Keratinocyte (primary cell): ENCODE measurements at regions not wholly inside any gene's neighbourhood (a gene's known extent, or its start where the extent isn't known, plus 50 kb on each side); places are given as distances from the start of the nearest gene placed in this dataset.

Experiments
- DNase-seq: peaks from one replicate; pipeline ENCODE4 v3.0.0-alpha.2; 2011; ENCODE audit warnings: low read depth, missing footprints, low spot score
- FAIRE-seq: peaks from 2 replicates; lab custom pipeline; 2011; peaks lifted over from hg19 to GRCh38; lab: Jason Lieb, UNC
- H2AFZ ChIP-seq: 2 replicates; pipeline ENCODE4 v1.6.0; 2012; ENCODE audit warnings: low read length, control low read depth, inconsistent platforms; ENCODE audit not compliant: control insufficient read depth
- H3K27ac ChIP-seq: 2 replicates; pipeline ENCODE4 v1.5.1; 2011; ENCODE audit warnings: low read length; ENCODE audit not compliant: control insufficient read depth, insufficient read depth
- H3K27me3 ChIP-seq: 3 replicates; pipeline ENCODE4 v1.6.0; 2011; ENCODE audit warnings: low read length; ENCODE audit not compliant: control insufficient read depth, insufficient read depth; ENCODE audit errors: extremely low read depth
- H3K36me3 ChIP-seq, 2 experiments: 2 replicates in 1 of 2; 3 replicates in 1 of 2; pipeline ENCODE4 v1.5.1; 2011; ENCODE audit warnings: low read length in 2 of 2, mild to moderate bottlenecking in 1 of 2; ENCODE audit not compliant: control insufficient read depth in 2 of 2, insufficient read depth in 2 of 2; ENCODE audit errors: extremely low read depth in 1 of 2
- H3K4me1 ChIP-seq: 3 replicates; pipeline ENCODE4 v1.5.1; 2011; ENCODE audit warnings: low read length; ENCODE audit not compliant: control insufficient read depth, insufficient read depth; ENCODE audit errors: extremely low read depth
- H3K4me2 ChIP-seq: 3 replicates; pipeline ENCODE4 v1.6.0; 2011; ENCODE audit warnings: low read depth, low read length; ENCODE audit not compliant: control insufficient read depth, insufficient read depth; ENCODE audit errors: extremely low read depth
- H3K4me3 ChIP-seq, 3 experiments: fragments of 200-600 bp in 1 of 3; sonication (generic) in 1 of 3; 2 replicates in 2 of 3; 3 replicates in 1 of 3; pipeline ENCODE4 v1.5.1; 2011 to 2016; ENCODE audit warnings: low read length in 3 of 3, mild to moderate bottlenecking in 3 of 3, control low read depth in 2 of 3, inconsistent platforms in 1 of 3, low read depth in 1 of 3, mixed read lengths in 1 of 3, mixed run types in 1 of 3, moderate library complexity in 1 of 3; ENCODE audit not compliant: control insufficient read depth in 2 of 3, insufficient read depth in 2 of 3; ENCODE audit errors: extremely low read depth in 1 of 3
- H3K79me2 ChIP-seq: 2 replicates; pipeline ENCODE4 v1.6.0; 2012; ENCODE audit warnings: low read length; ENCODE audit not compliant: control insufficient read depth, insufficient read depth
- H3K9ac ChIP-seq: 3 replicates; pipeline ENCODE4 v1.6.0; 2011; ENCODE audit warnings: low read length; ENCODE audit not compliant: control insufficient read depth, insufficient read depth; ENCODE audit errors: extremely low read depth
- H3K9me1 ChIP-seq: 3 replicates; pipeline ENCODE4 v1.6.0; 2011; ENCODE audit warnings: low read length; ENCODE audit not compliant: control insufficient read depth, insufficient read depth; ENCODE audit errors: extremely low read depth
- H3K9me3 ChIP-seq: 2 replicates; pipeline ENCODE4 v1.5.1; 2012; ENCODE audit warnings: low read depth, low read length; ENCODE audit not compliant: control insufficient read depth
- H4K20me1 ChIP-seq: 3 replicates; pipeline ENCODE4 v1.6.0; 2011; ENCODE audit warnings: low read length; ENCODE audit not compliant: control insufficient read depth, insufficient read depth; ENCODE audit errors: extremely low read depth
- EZH2 ChIP-seq: IDR thresholded peaks from one replicate; pipeline ENCODE4 v1.6.1; 2012; ENCODE audit warnings: inconsistent platforms, mild to moderate bottlenecking, low read length, moderate library complexity
- dilution Hi-C: fragments of 300-500 bp; cut with MboI; formaldehyde crosslinking; loops from one replicate; pipeline ENCODE4 v1.7.0; 2020; ENCODE audit warnings: low sequenced_read_pairs; ENCODE audit not compliant: extremely low pct_ligation_motif_present
- TF ChIP-seq, protein P1 (sequence below), 3 experiments: IDR thresholded peaks in 1 of 3; conservative IDR thresholded peaks in 1 of 3; optimal IDR thresholded peaks in 1 of 3; 2 replicates in 2 of 3; 3 replicates in 1 of 3; pipeline versions ENCODE3 to v1.5.1; 2011; ENCODE audit warnings: low read length in 3 of 3, mild to moderate bottlenecking in 3 of 3, moderate library complexity in 2 of 3, control low read depth in 1 of 3, inconsistent platforms in 1 of 3; ENCODE audit not compliant: insufficient read depth in 2 of 3; ENCODE audit errors: extremely low read depth in 1 of 3

DNA sequence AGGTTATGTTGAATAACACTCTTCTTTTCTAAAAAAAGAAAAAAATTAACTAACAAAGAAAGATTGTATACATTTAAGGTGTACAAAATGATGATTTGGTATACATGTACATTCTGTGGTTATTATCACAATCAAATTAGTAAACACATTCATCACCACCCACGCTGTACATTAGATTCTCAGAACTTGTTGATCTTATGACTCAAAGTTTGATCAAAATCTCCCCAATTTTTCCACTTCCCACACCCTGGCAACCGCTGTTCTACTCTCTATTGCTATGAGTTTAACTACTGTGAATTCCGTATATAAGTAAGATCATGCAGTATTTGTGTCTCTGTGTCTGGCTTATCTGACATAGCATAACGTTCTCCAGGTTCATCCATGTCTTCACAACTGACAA lies 469.5 kb upstream of the CHRM3 start:
- DNase-seq (no peak), FAIRE-seq (no peak)
- H3K4me2 ChIP-seq, result no peak overlapping the region
- H3K27me3 ChIP-seq, result no peaks in the 10 kb centered on the region
- no peak for TF ChIP-seq EZH2
- TF ChIP-seq, protein P1, sequence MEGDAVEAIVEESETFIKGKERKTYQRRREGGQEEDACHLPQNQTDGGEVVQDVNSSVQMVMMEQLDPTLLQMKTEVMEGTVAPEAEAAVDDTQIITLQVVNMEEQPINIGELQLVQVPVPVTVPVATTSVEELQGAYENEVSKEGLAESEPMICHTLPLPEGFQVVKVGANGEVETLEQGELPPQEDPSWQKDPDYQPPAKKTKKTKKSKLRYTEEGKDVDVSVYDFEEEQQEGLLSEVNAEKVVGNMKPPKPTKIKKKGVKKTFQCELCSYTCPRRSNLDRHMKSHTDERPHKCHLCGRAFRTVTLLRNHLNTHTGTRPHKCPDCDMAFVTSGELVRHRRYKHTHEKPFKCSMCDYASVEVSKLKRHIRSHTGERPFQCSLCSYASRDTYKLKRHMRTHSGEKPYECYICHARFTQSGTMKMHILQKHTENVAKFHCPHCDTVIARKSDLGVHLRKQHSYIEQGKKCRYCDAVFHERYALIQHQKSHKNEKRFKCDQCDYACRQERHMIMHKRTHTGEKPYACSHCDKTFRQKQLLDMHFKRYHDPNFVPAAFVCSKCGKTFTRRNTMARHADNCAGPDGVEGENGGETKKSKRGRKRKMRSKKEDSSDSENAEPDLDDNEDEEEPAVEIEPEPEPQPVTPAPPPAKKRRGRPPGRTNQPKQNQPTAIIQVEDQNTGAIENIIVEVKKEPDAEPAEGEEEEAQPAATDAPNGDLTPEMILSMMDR (optimal IDR thresholded peaks at IDR 0.05 in 1 of 3, IDR thresholded peaks at IDR 0.05 in 1 of 3, conservative IDR thresholded peaks at IDR 0.05 in 1 of 3; ENCODE audit: extremely low read depth in 1 of 3, insufficient read depth in 2 of 3, low read length in 3 of 3), result no peak
- H3K9ac ChIP-seq, result no peak overlapping the region
- no peak overlapping the region for H3K27ac ChIP-seq
- H2AFZ ChIP-seq, result no peak overlapping the region
- no peak overlapping the region for H3K4me3 ChIP-seq
- H3K9me3 ChIP-seq, result no peaks in the 10 kb centered on the region
- H3K4me1 ChIP-seq, result no peaks in the 10 kb centered on the region
- no peaks in the 10 kb centered on the region for H3K79me2 ChIP-seq
- dilution Hi-C loops, result no loop called here
- no peaks in the 10 kb centered on the region for H4K20me1 ChIP-seq
- no peaks in the 10 kb centered on the region for H3K9me1 ChIP-seq
- H3K36me3 ChIP-seq, result no peaks in the 10 kb centered on the region

DNA sequence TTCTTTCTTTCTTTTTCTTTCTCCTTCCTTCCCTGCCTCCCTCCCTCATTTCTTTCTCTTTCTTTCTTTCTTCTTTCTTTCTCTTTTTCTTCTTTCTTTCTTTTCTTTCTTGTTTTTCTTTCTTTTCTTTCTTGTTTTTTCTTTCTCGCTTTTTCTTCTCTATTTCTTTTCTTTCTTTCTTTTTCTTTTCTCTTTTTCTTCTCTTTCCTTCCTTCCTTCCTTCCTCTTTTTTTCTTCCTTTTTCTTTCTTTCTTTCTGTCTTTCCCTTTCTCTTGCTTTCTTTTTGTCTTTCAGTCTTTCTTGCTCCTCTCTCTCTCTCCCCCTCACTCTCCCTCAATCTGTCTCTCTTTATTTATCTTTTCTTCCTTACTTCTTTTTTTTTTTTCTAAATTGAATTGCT lies 472.0 kb upstream of the CHRM3 start:
- H3K36me3 ChIP-seq, result no peaks in the 10 kb centered on the region
- FAIRE-seq (no peak), DNase-seq (no peak)
- H3K9me3 ChIP-seq, result no peaks in the 10 kb centered on the region
- no peak overlapping the region for H3K4me2 ChIP-seq
- H2AFZ ChIP-seq, result no peak overlapping the region
- H3K27ac ChIP-seq, result no peak overlapping the region
- H4K20me1 ChIP-seq, result no peaks in the 10 kb centered on the region
- TF ChIP-seq EZH2, result no peak
- TF ChIP-seq, protein P1 (optimal IDR thresholded peaks at IDR 0.05 in 1 of 3, IDR thresholded peaks at IDR 0.05 in 1 of 3, conservative IDR thresholded peaks at IDR 0.05 in 1 of 3; ENCODE audit: extremely low read depth in 1 of 3, insufficient read depth in 2 of 3, low read length in 3 of 3), result no peak
- no peak overlapping the region for H3K9ac ChIP-seq
- H3K79me2 ChIP-seq, result no peaks in the 10 kb centered on the region
- no peaks in the 10 kb centered on the region for H3K9me1 ChIP-seq
- no peaks in the 10 kb centered on the region for H3K4me1 ChIP-seq
- dilution Hi-C loops, result no loop called here
- H3K27me3 ChIP-seq, result no peaks in the 10 kb centered on the region
- H3K4me3 ChIP-seq, result no peak overlapping the region
